ENCODE measurements at regions not wholly inside any gene's neighbourhood (a gene's known extent, or its start where the extent isn't known, plus 50 kb on each side); places are given as distances from the start of the nearest gene placed in this dataset.
"Not testable (repeated sequence)": the region's sequence is repeated elsewhere in the genome, so short reads cannot be mapped to it uniquely, and the experiment has no call there.

- no peak for DNase-seq (ENCODE audit: low spot score)
Measured at GRCh38 chr12:89227774-89228173, 124.5 kb downstream of the DUSP6 start.

- DNase-seq (ENCODE audit: low spot score): no peak
Measured at GRCh38 chr12:89225808-89226411, 126.4 kb downstream of the DUSP6 start.

- no peak for DNase-seq (ENCODE audit: low spot score)
Measured at GRCh38 chr12:89225401-89225800, 126.9 kb downstream of the DUSP6 start.

- not testable (repeated sequence) for DNase-seq (ENCODE audit: low spot score)
Measured at GRCh38 chr12:89222580-89222979, 129.7 kb downstream of the DUSP6 start.

GRCh38 chr12:89217472-89217871, 134.8 kb downstream of the DUSP6 start:
- no peak for DNase-seq (ENCODE audit: low spot score)

- DNase-seq (ENCODE audit: low spot score): no peak
Measured at GRCh38 chr12:89216211-89216952, 135.9 kb downstream of the DUSP6 start.

- no peak for DNase-seq (ENCODE audit: low spot score)
Measured at GRCh38 chr12:89215196-89215595, 137.1 kb downstream of the DUSP6 start.

- no peak for DNase-seq (ENCODE audit: low spot score)
Measured at GRCh38 chr12:89213747-89214146, 138.6 kb downstream of the DUSP6 start.

GRCh38 chr12:89213139-89213538, 139.2 kb downstream of the DUSP6 start:
- DNase-seq (ENCODE audit: low spot score): no peak

GRCh38 chr12:89212339-89212771, 139.9 kb downstream of the DUSP6 start:
- DNase-seq (ENCODE audit: low spot score): no peak

GRCh38 chr12:89211456-89211855, 140.8 kb downstream of the DUSP6 start:
- DNase-seq (ENCODE audit: low spot score): no peak

- DNase-seq (ENCODE audit: low spot score): no peak
Measured at GRCh38 chr12:89210277-89210676, 142.0 kb downstream of the DUSP6 start.

GRCh38 chr12:89208661-89209096, 143.6 kb downstream of the DUSP6 start:
- DNase-seq (ENCODE audit: low spot score): no peak

- DNase-seq (ENCODE audit: low spot score): no peak
Measured at GRCh38 chr12:89206390-89206789, 145.9 kb downstream of the DUSP6 start.

GRCh38 chr12:89205517-89205916, 146.8 kb downstream of the DUSP6 start:
- no peak for DNase-seq (ENCODE audit: low spot score)

GRCh38 chr12:89203144-89203543, 149.2 kb downstream of the DUSP6 start:
- DNase-seq (ENCODE audit: low spot score): no peak

- no peak for DNase-seq (ENCODE audit: low spot score)
Measured at GRCh38 chr12:89200217-89200616, 152.1 kb downstream of the DUSP6 start.

- no peak for DNase-seq (ENCODE audit: low spot score)
Measured at GRCh38 chr12:89195470-89195869, 156.8 kb downstream of the DUSP6 start.

- no peak for DNase-seq (ENCODE audit: low spot score)
Measured at GRCh38 chr12:89194683-89195082, 157.6 kb downstream of the DUSP6 start.

GRCh38 chr12:89192429-89192828, 159.9 kb downstream of the DUSP6 start:
- DNase-seq (ENCODE audit: low spot score): no peak

GRCh38 chr12:89191597-89191996, 160.7 kb downstream of the DUSP6 start:
- not testable (repeated sequence) for DNase-seq (ENCODE audit: low spot score)

- DNase-seq (ENCODE audit: low spot score): no peak
Measured at GRCh38 chr12:89189448-89189847, 162.9 kb downstream of the DUSP6 start.

- DNase-seq (ENCODE audit: low spot score): no peak
Measured at GRCh38 chr12:89187507-89187906, 164.8 kb downstream of the DUSP6 start.

GRCh38 chr12:89185889-89186288, 166.4 kb downstream of the DUSP6 start:
- DNase-seq (ENCODE audit: low spot score): no peak
